K562 (cell line): ENCODE measurements at regions not wholly inside any gene's neighbourhood (a gene's known extent, or its start where the extent isn't known, plus 50 kb on each side); places are given as distances from the start of the nearest gene placed in this dataset.
A peak's percentile ranks its signal among the peaks of the same experiment; 100 is the strongest.

Experiments used
- AFF1 ChIP-seq, 2 experiments: fragments of 450-650 bp; IDR thresholded peaks; 2 replicates each; pipeline ENCODE4 v1.6.1; 2018; ENCODE audit warnings: mild to moderate bottlenecking in 2 of 2, low read depth in 1 of 2; ENCODE audit not compliant: partially characterized antibody in 2 of 2
- CBFA2T3 ChIP-seq: fragments of 450-650 bp; IDR thresholded peaks from 2 replicates; pipeline ENCODE4 v1.6.1; 2017
- CEBPG ChIP-seq, 3 experiments: fragments of 200-800 bp in 1 of 3; sonication (Bioruptor generic) in 1 of 3; sonication (generic) in 1 of 3; formaldehyde crosslinking in 1 of 3; IDR thresholded peaks in 2 of 3; conservative IDR thresholded peaks in 1 of 3; 2 replicates each; pipeline versions ENCODE4 v1.6.1 to v1.8.0; 2016 to 2022; ENCODE audit warnings: missing compliant biosample characterization in 2 of 3, missing genetic modification characterization in 2 of 3, mild to moderate bottlenecking in 1 of 3, missing genetic modification reagents in 1 of 3
- DPF2 ChIP-seq: fragments of 450-650 bp; IDR thresholded peaks from 2 replicates; pipeline ENCODE4 v1.6.1; 2016
- FOSL1 ChIP-seq: fragments of 200-800 bp; sonication (Bioruptor generic); conservative IDR thresholded peaks from 2 replicates; pipeline ENCODE4 v1.6.1; 2016; ENCODE audit warnings: missing genetic modification characterization, missing compliant biosample characterization
- FOXJ2 ChIP-seq: fragments of 200-800 bp; sonication (Bioruptor generic); IDR thresholded peaks from 2 replicates; pipeline ENCODE4 v1.6.1; 2016; ENCODE audit warnings: missing genetic modification characterization, missing compliant biosample characterization
- HBP1 ChIP-seq: fragments of 450-650 bp; formaldehyde crosslinking; IDR thresholded peaks from 2 replicates; pipeline ENCODE4 v1.4.0; 2022; ENCODE audit warnings: missing genetic modification characterization
- KHSRP ChIP-seq: fragments of 450-650 bp; IDR thresholded peaks from 2 replicates; pipeline ENCODE4 v1.6.1; 2017
- MAFK ChIP-seq: IDR thresholded peaks from 2 replicates; pipeline ENCODE4 v1.6.1; 2011; ENCODE audit warnings: low read length, improper control_type of control experiment
- MXI1 ChIP-seq: IDR thresholded peaks from 2 replicates; pipeline ENCODE4 v1.6.1; 2011; ENCODE audit warnings: low read depth, mild to moderate bottlenecking, improper control_type of control experiment, low read length
- NFE2 ChIP-seq: IDR thresholded peaks from 2 replicates; pipeline ENCODE4 v1.6.1; 2014; ENCODE audit warnings: antibody characterized with exemption, low read depth
- SMARCA5 ChIP-seq: fragments of 450-650 bp; IDR thresholded peaks from 2 replicates; pipeline ENCODE4 v1.6.1; 2016
- SOX6 ChIP-seq: fragments of 450-650 bp; IDR thresholded peaks from 2 replicates; pipeline ENCODE4 v1.6.1; 2014; ENCODE audit warnings: mild to moderate bottlenecking
- TRIM24 ChIP-seq, 2 experiments: fragments of 450-650 bp; IDR thresholded peaks; 2 replicates each; pipeline ENCODE4 v1.6.1; 2016
- ZBTB11 ChIP-seq, 3 experiments: fragments of 200-800 bp in 1 of 3; fragments of 250-450 bp in 1 of 3; fragments of 450-650 bp in 1 of 3; sonication (Bioruptor Pico) in 1 of 3; sonication (Bioruptor generic) in 1 of 3; formaldehyde crosslinking in 1 of 3; IDR thresholded peaks; 2 replicates each; pipeline versions ENCODE4 v1.6.1 to v1.8.0; 2016 to 2022; ENCODE audit warnings: mild to moderate bottlenecking in 2 of 3, missing genetic modification characterization in 2 of 3, missing compliant biosample characterization in 1 of 3, moderate library complexity in 1 of 3
- ZBTB34 ChIP-seq: fragments of 250-450 bp; sonication (Bioruptor Pico); IDR thresholded peaks from 2 replicates; pipeline ENCODE4 v1.8.0; 2021; ENCODE audit warnings: mild to moderate bottlenecking, moderate library complexity
- ZBTB8A ChIP-seq: fragments of 450-650 bp; IDR thresholded peaks from 2 replicates; pipeline ENCODE4 v1.6.1; 2018; ENCODE audit warnings: mild to moderate bottlenecking, moderate library complexity; ENCODE audit not compliant: partially characterized antibody
- ZNF140 ChIP-seq: fragments of 250-450 bp; sonication (Bioruptor Pico); IDR thresholded peaks from 2 replicates; pipeline ENCODE4 v1.8.0; 2021; ENCODE audit warnings: moderate library complexity, mild to moderate bottlenecking, inconsistent platforms
- ZNF436 ChIP-seq: fragments of 250-450, 450-650 bp; sonication (Bioruptor Pico); formaldehyde crosslinking; IDR thresholded peaks from 2 replicates; pipeline ENCODE4 v1.7.0; 2020; ENCODE audit warnings: mild to moderate bottlenecking
- ZNF644 ChIP-seq: fragments of 200-800 bp; sonication (Bioruptor generic); IDR thresholded peaks from 2 replicates; pipeline ENCODE4 v1.6.1; 2016; ENCODE audit warnings: low read depth, missing genetic modification characterization, missing compliant biosample characterization

GRCh38 chr17:55663400-55663799 lies 59.3 kb downstream of the TMEM100 start (continued):
- TF ChIP-seq NFE2 = peak; percentile 59; the same call in 1 of the 2 replicates
- no peak for TF ChIP-seq FOSL1
- no peak for TF ChIP-seq ZBTB8A
- TF ChIP-seq ZBTB34 = no peak
- no peak for TF ChIP-seq SMARCA5
- TF ChIP-seq DPF2 = no peak
- TF ChIP-seq CEBPG (CRISPR knock-in tag; IDR thresholded peaks at IDR 0.05) = no peak
- TF ChIP-seq CEBPG (tag; conservative IDR thresholded peaks at IDR 0.05 in 1 of 2, IDR thresholded peaks at IDR 0.05 in 1 of 2) = peak in 1 of 2 experiments; percentile 69; a peak in 2 of 4 replicates
- TF ChIP-seq FOXJ2 (tag) = no peak
- no peak for TF ChIP-seq ZNF140 (CRISPR knock-in tag)
- TF ChIP-seq MXI1 = no peak
- TF ChIP-seq ZNF644 (tag) = no peak
- no peak for TF ChIP-seq ZBTB11 (CRISPR knock-in tag; IDR thresholded peaks at IDR 0.05)
- peak; percentile 25; the same call in 1 of the 2 replicates for TF ChIP-seq MAFK
- TF ChIP-seq AFF1 (IDR thresholded peaks at IDR 0.05; ENCODE audit: low read depth in 1 of 2, partially characterized antibody in 2 of 2) = no peak
- no peak for TF ChIP-seq ZNF436
- TF ChIP-seq KHSRP = no peak
- 0 out of 4 replicates have a peak, but pooled peaks of 1 of the 2 experiments have one; percentile 8 for TF ChIP-seq TRIM24 (IDR thresholded peaks at IDR 0.05)
- TF ChIP-seq CBFA2T3 = peak; percentile 31
- TF ChIP-seq SOX6 = no peak
- TF ChIP-seq HBP1 = no peak
